Lower lobe of right lung (tissue), 2 donors: ENCODE measurements at regions not wholly inside any gene's neighbourhood (a gene's known extent, or its start where the extent isn't known, plus 50 kb on each side); places are given as distances from the start of the nearest gene placed in this dataset.

Experiments
- ATAC-seq, 2 donors: fragments of 200-7000 bp; cut with Tn5 transposase; one replicate each; pipeline ENCODE4 v1.9.1; 2020 to 2022; ENCODE audit warnings: mild to moderate bottlenecking in 2 of 2, moderate library complexity in 2 of 2
- DNase-seq: peaks from one replicate; pipeline ENCODE4 v3.0.0-alpha.2; 2020
- H3K27ac ChIP-seq: fragments of 200-600 bp; one replicate; pipeline ENCODE4 v1.8.0; 2022
- H3K27me3 ChIP-seq: fragments of 200-600 bp; one replicate; pipeline ENCODE4 v1.8.0; 2022; ENCODE audit warnings: low read depth
- H3K36me3 ChIP-seq: fragments of 200-600 bp; one replicate; pipeline ENCODE4 v1.8.0; 2022; ENCODE audit warnings: mild to moderate bottlenecking
- H3K4me1 ChIP-seq: fragments of 200-600 bp; one replicate; pipeline ENCODE4 v1.8.0; 2022
- H3K4me3 ChIP-seq: fragments of 200-600 bp; one replicate; pipeline ENCODE4 v1.8.0; 2022; ENCODE audit warnings: mild to moderate bottlenecking
- H3K9me3 ChIP-seq: fragments of 200-600 bp; one replicate; pipeline ENCODE4 v1.8.0; 2022
- CTCF ChIP-seq: fragments of 200-600 bp; IDR thresholded peaks from one replicate; pipeline ENCODE4 v1.8.0; 2022; ENCODE audit warnings: antibody characterized with exemption, mild to moderate bottlenecking
- intact Hi-C: fragments of 100-400 bp; cut with DNase I; formaldehyde crosslinking; loops from one replicate; pipeline ENCODE4 v1.11.0; 2022
- donor health status: DM: no; HTN: yes; CAD: no; lungs with severe emphysema.

GRCh38 chr2:41723526-41723925 is 324.3 kb upstream of the PKDCC start:
- no peak for TF ChIP-seq CTCF
- Histone ChIP-seq H3K27ac (no peak overlapping the region), H3K4me3 (no peak overlapping the region), H3K36me3 (no peaks in the 10 kb centered on the region), H3K27me3 (no peaks in the 10 kb centered on the region), H3K4me1 (no peaks in the 10 kb centered on the region), H3K9me3 (no peaks in the 10 kb centered on the region)
- ATAC-seq (no peak), DNase-seq (no peak)
- intact Hi-C loops: no loop called here

DNA sequence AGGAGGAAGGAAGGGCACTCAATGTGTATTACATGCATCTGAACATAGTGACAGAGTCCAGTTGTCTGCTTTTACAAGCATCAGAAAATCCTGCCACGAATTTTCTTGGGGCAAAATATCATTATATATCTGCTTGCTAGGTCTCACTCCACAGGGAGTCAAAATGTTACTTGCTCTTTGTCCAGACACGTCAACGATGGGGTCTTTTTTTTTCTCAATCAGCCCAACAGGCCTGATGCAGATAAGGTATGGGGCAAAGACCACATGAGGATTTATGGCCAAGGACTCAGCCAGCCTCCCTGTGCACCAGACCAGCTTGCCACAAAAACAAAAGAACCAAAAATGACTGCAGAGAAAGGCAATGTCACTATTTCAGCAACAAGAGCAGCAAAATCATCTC is 323.4 kb upstream of the PKDCC start:
- Histone ChIP-seq H3K4me3 (no peak overlapping the region), H3K4me1 (no peaks in the 10 kb centered on the region), H3K36me3 (no peaks in the 10 kb centered on the region), H3K9me3 (no peaks in the 10 kb centered on the region), H3K27me3 (no peaks in the 10 kb centered on the region), H3K27ac (no peak overlapping the region)
- no peak for DNase-seq
- intact Hi-C loops: no loop called here
- TF ChIP-seq CTCF: no peak
- no peak for ATAC-seq

- Histone ChIP-seq H3K27ac (no peak overlapping the region), H3K9me3 (no peaks in the 10 kb centered on the region), H3K4me1 (no peaks in the 10 kb centered on the region), H3K36me3 (no peaks in the 10 kb centered on the region), H3K4me3 (no peak overlapping the region), H3K27me3 (no peaks in the 10 kb centered on the region)
- DNase-seq (no peak), ATAC-seq (no peak)
- no peak for TF ChIP-seq CTCF
- intact Hi-C loops: no loop called here
These were observed 321.9 kb upstream of the PKDCC start for GRCh38 chr2:41725901-41726300.

GRCh38 chr2:41726364-41726763 is 321.5 kb upstream of the PKDCC start:
- ATAC-seq: no peak
- TF ChIP-seq CTCF: no peak
- intact Hi-C loops: no loop called here
- H3K9me3 ChIP-seq: no peaks in the 10 kb centered on the region
- H3K36me3 ChIP-seq: no peaks in the 10 kb centered on the region
- H3K27ac ChIP-seq: no peak overlapping the region
- no peak overlapping the region for H3K4me3 ChIP-seq
- no peaks in the 10 kb centered on the region for H3K4me1 ChIP-seq
- no peaks in the 10 kb centered on the region for H3K27me3 ChIP-seq
- DNase-seq: no peak

DNA sequence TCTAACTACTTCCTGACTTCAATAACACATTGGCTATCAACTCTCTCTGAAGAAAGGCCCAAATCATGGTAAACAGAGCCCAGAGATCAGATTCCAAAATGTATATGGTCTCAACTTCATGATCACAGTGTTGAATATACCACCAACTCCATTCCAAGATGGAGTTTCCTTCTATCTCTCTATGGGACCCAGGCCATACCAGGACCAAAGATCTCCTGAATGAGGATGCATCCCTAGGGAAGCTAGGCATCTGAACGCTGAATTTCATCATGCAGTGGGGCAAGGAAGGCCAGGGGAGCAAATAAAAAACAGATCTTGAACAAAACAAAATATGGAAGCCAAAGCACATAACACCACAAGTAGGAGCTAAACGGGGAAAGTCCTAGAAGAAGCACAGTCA is 320.7 kb upstream of the PKDCC start:
- Histone ChIP-seq H3K27ac (no peak overlapping the region), H3K36me3 (no peaks in the 10 kb centered on the region), H3K4me1 (no peaks in the 10 kb centered on the region), H3K27me3 (no peaks in the 10 kb centered on the region), H3K4me3 (no peak overlapping the region), H3K9me3 (no peaks in the 10 kb centered on the region)
- ATAC-seq (no peak), DNase-seq (no peak)
- intact Hi-C loops: no loop called here
- TF ChIP-seq CTCF: no peak

- H3K4me1 ChIP-seq: no peaks in the 10 kb centered on the region
- ATAC-seq: no peak
- no peak overlapping the region for H3K4me3 ChIP-seq
- no peaks in the 10 kb centered on the region for H3K36me3 ChIP-seq
- no peaks in the 10 kb centered on the region for H3K9me3 ChIP-seq
- no peak for DNase-seq
- no peak overlapping the region for H3K27ac ChIP-seq
- no peak for TF ChIP-seq CTCF
- intact Hi-C loops: no loop called here
- no peaks in the 10 kb centered on the region for H3K27me3 ChIP-seq
These were observed 320.1 kb upstream of the PKDCC start for GRCh38 chr2:41727711-41728110.
